MM.1S (cell line): ENCODE measurements at regions not wholly inside any gene's neighbourhood (a gene's known extent, or its start where the extent isn't known, plus 50 kb on each side); places are given as distances from the start of the nearest gene placed in this dataset.

Source experiments
- DNase-seq: peaks from one replicate; pipeline ENCODE4 v3.0.0-alpha.2; 2015
- H2AFZ ChIP-seq: fragments of 300-600 bp; sonication (generic); 2 replicates; pipeline ENCODE4 v1.6.0; 2016; ENCODE audit warnings: antibody characterized with exemption, low read length
- H3F3A ChIP-seq: fragments of 300-600 bp; sonication (generic); 2 replicates; pipeline ENCODE4 v1.6.1; 2016; ENCODE audit warnings: mild to moderate bottlenecking, antibody characterized with exemption, low read length, moderate library complexity, mixed read lengths; ENCODE audit not compliant: insufficient read depth
- H3K27ac ChIP-seq: fragments of 300-600 bp; sonication (generic); 2 replicates; pipeline ENCODE4 v1.5.1; 2016; ENCODE audit warnings: mild to moderate bottlenecking, low read length
- H3K27me3 ChIP-seq: fragments of 300-600 bp; sonication (generic); replicated peaks from 2 replicates; pipeline ENCODE4 v1.6.0; 2016; ENCODE audit warnings: low read length; ENCODE audit not compliant: insufficient read depth
- H3K36me3 ChIP-seq: fragments of 300-600 bp; sonication (generic); replicated peaks from 2 replicates; pipeline ENCODE4 v1.6.1; 2016; ENCODE audit warnings: mild to moderate bottlenecking, low read length, mixed read lengths; ENCODE audit not compliant: insufficient read depth
- H3K4me1 ChIP-seq: fragments of 300-600 bp; sonication (generic); 2 replicates; pipeline ENCODE4 v1.6.1; 2016; ENCODE audit warnings: low read length, mixed read lengths
- H3K4me2 ChIP-seq: fragments of 300-600 bp; sonication (generic); 2 replicates; pipeline ENCODE4 v1.6.0; 2016; ENCODE audit warnings: low read depth, low read length
- H3K4me3 ChIP-seq: fragments of 300-600 bp; sonication (generic); 2 replicates; pipeline ENCODE4 v1.5.1; 2016; ENCODE audit warnings: low read length, mixed read lengths
- H3K79me2 ChIP-seq: fragments of 300-600 bp; sonication (generic); 2 replicates; pipeline ENCODE4 v1.6.1; 2016; ENCODE audit warnings: mixed run types, low read length, mixed read lengths
- H3K9ac ChIP-seq: fragments of 300-600 bp; sonication (generic); 2 replicates; pipeline ENCODE4 v1.6.1; 2016; ENCODE audit warnings: low read length, mixed read lengths
- H3K9me2 ChIP-seq: fragments of 300-600 bp; sonication (generic); replicated peaks from 2 replicates; pipeline ENCODE4 v1.6.1; 2016; ENCODE audit warnings: mild to moderate bottlenecking, low read length, mixed read lengths; ENCODE audit not compliant: insufficient read depth
- H3K9me3 ChIP-seq: fragments of 300-600 bp; sonication (generic); replicated peaks from 2 replicates; pipeline ENCODE4 v1.6.1; 2016; ENCODE audit warnings: mild to moderate bottlenecking, low read length, mixed read lengths; ENCODE audit not compliant: insufficient read depth
- H4K20me1 ChIP-seq: fragments of 300-600 bp; sonication (generic); 2 replicates; pipeline ENCODE4 v1.6.1; 2016; ENCODE audit warnings: mild to moderate bottlenecking, low read length, moderate library complexity, mixed read lengths; ENCODE audit not compliant: insufficient read depth
- CTCF ChIP-seq: fragments of 300-600 bp; sonication (generic); IDR thresholded peaks from 2 replicates; pipeline ENCODE4 v1.5.1; 2016; ENCODE audit warnings: antibody characterized with exemption, low read length, mixed read lengths
- EZH2 ChIP-seq: fragments of 300-600 bp; sonication (generic); optimal IDR thresholded peaks from 2 replicates; pipeline ENCODE3; 2017; ENCODE audit warnings: low read depth, mild to moderate bottlenecking, antibody characterized with exemption, low read length, mixed read lengths
- EZH2phosphoT487 ChIP-seq: fragments of 300-600 bp; sonication (generic); IDR thresholded peaks from 2 replicates; pipeline ENCODE4 v1.6.1; 2018; ENCODE audit warnings: antibody characterized with exemption, low read length

- no peak overlapping the region for H3K4me3 ChIP-seq
- H3K9me3 ChIP-seq = no peaks in the 10 kb centered on the region
- H3K36me3 ChIP-seq = no peaks in the 10 kb centered on the region
- no peak overlapping the region for H3K27ac ChIP-seq
- TF ChIP-seq CTCF (no peak), EZH2phosphoT487 (no peak), EZH2 (no peak)
- no peaks in the 10 kb centered on the region for H3K27me3 ChIP-seq
- DNase-seq = no peak
- no peaks in the 10 kb centered on the region for H3K4me1 ChIP-seq
- no peaks in the 10 kb centered on the region for H3K9me2 ChIP-seq
- H3F3A ChIP-seq = no peaks in the 10 kb centered on the region
- no peaks in the 10 kb centered on the region for H3K79me2 ChIP-seq
- H3K9ac ChIP-seq = no peak overlapping the region
- H4K20me1 ChIP-seq = no peaks in the 10 kb centered on the region
- no peak overlapping the region for H2AFZ ChIP-seq
- no peak overlapping the region for H3K4me2 ChIP-seq
Measured at GRCh38 chr20:21968486-21968885, 263.0 kb downstream of the PAX1 start.

GRCh38 chr20:21967481-21967880, 262.0 kb downstream of the PAX1 start:
- Histone ChIP-seq H3K27ac (no peak overlapping the region), H3K9me3 (no peaks in the 10 kb centered on the region), H3K4me2 (no peak overlapping the region), H4K20me1 (no peaks in the 10 kb centered on the region), H3K36me3 (no peaks in the 10 kb centered on the region), H2AFZ (no peak overlapping the region), H3K9me2 (no peaks in the 10 kb centered on the region), H3K79me2 (no peaks in the 10 kb centered on the region), H3K4me1 (no peaks in the 10 kb centered on the region), H3F3A (no peaks in the 10 kb centered on the region), H3K9ac (no peak overlapping the region), H3K4me3 (no peak overlapping the region), H3K27me3 (no peaks in the 10 kb centered on the region)
- no peak for DNase-seq
- TF ChIP-seq CTCF = no peak
- TF ChIP-seq EZH2 = no peak
- TF ChIP-seq EZH2phosphoT487 = no peak

- no peaks in the 10 kb centered on the region for H3F3A ChIP-seq
- no peaks in the 10 kb centered on the region for H3K27me3 ChIP-seq
- DNase-seq = no peak
- no peaks in the 10 kb centered on the region for H3K36me3 ChIP-seq
- H3K9ac ChIP-seq = no peak overlapping the region
- no peaks in the 10 kb centered on the region for H3K9me3 ChIP-seq
- no peak overlapping the region for H3K4me2 ChIP-seq
- no peak overlapping the region for H3K27ac ChIP-seq
- H3K9me2 ChIP-seq = no peaks in the 10 kb centered on the region
- no peak overlapping the region for H2AFZ ChIP-seq
- no peaks in the 10 kb centered on the region for H3K79me2 ChIP-seq
- TF ChIP-seq EZH2 (no peak), CTCF (no peak), EZH2phosphoT487 (no peak)
- no peaks in the 10 kb centered on the region for H4K20me1 ChIP-seq
- H3K4me1 ChIP-seq = no peaks in the 10 kb centered on the region
- no peak overlapping the region for H3K4me3 ChIP-seq
Measured at GRCh38 chr20:21956591-21956990, 251.1 kb downstream of the PAX1 start.
